Bone marrow (tissue), 2 donors: ENCODE measurements at regions not wholly inside any gene's neighbourhood (a gene's known extent, or its start where the extent isn't known, plus 50 kb on each side); places are given as distances from the start of the nearest gene placed in this dataset.
"Not testable (repeated sequence)": the region's sequence is repeated elsewhere in the genome, so short reads cannot be mapped to it uniquely, and the experiment has no call there.

Source experiments
- DNase-seq, 2 donors: peaks; one replicate each; lab custom pipeline; 2025; lab: John Stamatoyannopoulos, UW

DNA sequence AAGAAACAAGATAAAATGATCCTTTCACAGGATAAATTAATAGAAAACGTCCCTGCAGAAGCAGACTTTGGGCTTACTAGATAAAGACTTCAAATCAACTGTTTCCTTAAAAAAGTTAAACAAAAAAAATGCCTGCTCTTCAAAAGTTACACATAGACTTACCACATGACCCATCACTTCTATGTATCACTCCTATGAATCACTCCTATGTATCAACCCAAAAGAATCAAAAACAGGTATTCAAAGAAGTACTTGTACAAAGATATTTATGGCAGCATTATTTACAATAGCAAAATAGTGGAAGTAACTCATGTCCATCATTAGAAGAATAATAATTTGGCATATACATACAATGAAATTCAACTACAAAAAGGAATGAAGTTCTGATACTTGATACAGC, 56.3 kb upstream of the PRDM9 start:
- DNase-seq: no peak

GRCh38 chr5:23450187-23450586, 57.2 kb upstream of the PRDM9 start:
- DNase-seq: no peak

- no peak for DNase-seq
Measured at GRCh38 chr5:23448627-23449026, 58.8 kb upstream of the PRDM9 start.

GRCh38 chr5:23446424-23446823, 61.0 kb upstream of the PRDM9 start:
- no peak for DNase-seq

DNA sequence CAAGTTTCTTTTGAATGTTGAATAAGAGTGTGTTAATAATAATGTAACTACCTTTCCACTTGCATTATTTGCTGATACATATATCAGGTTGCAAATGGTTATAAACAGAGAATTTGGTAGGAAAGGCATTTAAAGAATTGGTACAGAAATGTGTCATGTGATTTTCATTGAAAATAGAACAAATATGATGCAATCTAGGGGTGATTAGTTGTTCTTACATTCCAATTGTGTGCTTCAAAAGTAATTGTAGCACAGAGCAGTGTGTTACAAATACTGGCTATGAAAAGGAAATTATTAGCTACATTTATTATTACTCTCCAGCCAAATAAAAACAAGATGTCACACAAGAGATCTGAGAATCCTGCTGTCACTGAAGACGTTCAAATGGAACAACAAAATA, 61.8 kb upstream of the PRDM9 start:
- DNase-seq: no peak

DNA sequence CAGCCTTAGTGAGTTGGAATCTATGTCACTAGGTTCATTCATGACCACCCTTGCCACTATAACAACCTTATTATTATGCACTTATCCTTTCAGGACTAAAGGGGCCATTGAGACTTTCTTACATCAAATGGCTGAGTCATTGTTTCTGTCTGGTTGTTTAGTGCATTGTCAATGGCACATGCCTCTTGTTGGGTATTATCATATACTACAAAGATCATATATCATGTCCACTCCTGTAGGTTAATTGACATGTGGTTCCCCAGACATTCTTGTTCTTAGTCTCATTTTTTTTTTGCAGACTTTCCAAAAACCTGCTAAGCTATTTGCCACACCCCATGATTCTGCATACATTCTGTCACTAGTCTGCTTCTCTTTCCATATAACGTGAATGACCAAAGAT, 66.7 kb upstream of the PRDM9 start:
- DNase-seq: no peak

- no peak for DNase-seq
Measured at GRCh38 chr5:23437011-23437410, 70.4 kb upstream of the PRDM9 start.

- no peak for DNase-seq
Measured at GRCh38 chr5:23433534-23434315, 73.7 kb upstream of the PRDM9 start.

GRCh38 chr5:23428705-23429104, 78.7 kb upstream of the PRDM9 start:
- DNase-seq: no peak

GRCh38 chr5:23420214-23420613, 87.2 kb upstream of the PRDM9 start:
- DNase-seq: not testable (repeated sequence)

DNA sequence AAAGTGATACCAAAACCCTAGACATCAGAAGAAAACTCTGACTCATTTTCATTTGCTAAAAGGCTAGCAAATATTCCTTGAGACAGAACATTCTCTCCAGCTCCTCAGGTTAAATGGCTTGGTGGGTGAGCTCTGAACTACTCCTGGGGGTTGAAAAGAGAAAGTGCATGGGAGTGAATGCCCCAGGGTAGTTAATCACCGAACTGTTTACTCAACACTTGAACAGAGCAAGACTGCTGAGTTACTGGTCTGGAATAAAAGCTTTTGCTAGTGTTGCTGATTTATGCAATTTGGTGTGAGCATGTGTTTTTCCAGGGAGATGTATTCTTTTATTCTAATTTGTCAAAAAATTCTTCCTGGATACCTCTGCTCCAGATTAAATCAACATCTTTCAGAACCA, 88.3 kb upstream of the PRDM9 start:
- DNase-seq: no peak

GRCh38 chr5:23412515-23412914, 94.9 kb upstream of the PRDM9 start:
- DNase-seq: no peak

- no peak for DNase-seq
Measured at GRCh38 chr5:23411994-23412393, 95.4 kb upstream of the PRDM9 start.

- no peak for DNase-seq
Measured at GRCh38 chr5:23411200-23411599, 96.2 kb upstream of the PRDM9 start.

DNA sequence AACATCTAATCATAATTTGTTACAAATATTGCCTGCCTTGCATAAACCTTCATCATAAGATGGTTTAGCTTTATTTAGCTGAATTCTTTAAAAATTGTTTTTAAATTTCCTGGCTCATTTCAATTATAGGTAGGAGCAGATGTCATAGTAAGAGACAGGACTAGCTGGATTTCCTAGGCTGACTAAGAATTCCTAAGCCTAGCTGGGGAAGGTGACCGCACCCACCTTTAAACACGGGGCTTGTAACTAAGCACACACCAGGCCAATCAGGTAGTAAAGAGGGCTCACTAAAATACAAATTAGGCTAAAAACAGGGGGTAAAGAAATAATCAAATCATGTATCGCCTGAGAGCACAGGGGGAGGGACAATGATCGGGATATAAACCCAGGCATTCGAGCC, 96.6 kb upstream of the PRDM9 start:
- not testable (repeated sequence) for DNase-seq

- DNase-seq: no peak
Measured at GRCh38 chr5:23405316-23406068, 101.9 kb upstream of the PRDM9 start.

- DNase-seq: no peak
Measured at GRCh38 chr5:23402585-23402984, 104.8 kb upstream of the PRDM9 start.

DNA sequence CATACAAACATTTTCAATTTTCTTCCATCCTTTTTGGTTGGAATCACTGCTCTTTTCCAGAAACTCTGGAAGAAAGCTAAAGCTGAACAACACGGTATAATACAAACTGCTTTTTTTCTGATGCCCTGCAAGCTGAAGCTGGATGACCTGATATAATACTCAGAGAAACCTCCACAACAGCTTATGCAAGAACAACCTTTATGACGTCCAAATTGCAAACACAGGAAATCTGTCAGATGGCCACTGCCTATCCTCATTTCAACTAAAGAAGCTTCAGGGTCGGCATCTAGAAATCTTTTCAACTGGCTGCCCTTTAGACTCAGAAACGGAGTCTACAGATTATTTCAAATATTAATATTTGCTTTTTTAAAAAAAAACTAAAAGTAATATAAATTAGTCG, 106.5 kb upstream of the PRDM9 start:
- DNase-seq: no peak

DNA sequence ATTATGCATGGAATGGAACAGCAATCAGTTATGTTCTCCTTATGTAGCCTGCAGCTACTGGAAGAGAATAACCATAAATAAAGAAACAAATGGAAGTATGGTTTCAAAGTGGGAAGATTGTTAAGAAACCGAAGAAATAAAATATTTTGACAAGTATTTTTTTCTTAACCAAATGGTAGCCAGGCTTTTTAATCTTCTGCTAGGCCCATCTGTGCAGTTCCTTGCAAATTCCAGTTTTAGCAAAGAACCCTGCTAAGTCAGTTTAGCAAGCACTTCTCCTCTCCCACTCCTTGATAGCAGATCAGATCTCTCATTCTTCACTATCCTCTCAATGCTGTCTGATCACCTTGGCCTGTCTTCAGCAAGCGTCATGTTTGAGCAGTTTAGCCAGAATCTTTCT, 111.1 kb upstream of the PRDM9 start:
- DNase-seq: no peak

- no peak for DNase-seq
Measured at GRCh38 chr5:23389291-23390101, 117.9 kb upstream of the PRDM9 start.

DNA sequence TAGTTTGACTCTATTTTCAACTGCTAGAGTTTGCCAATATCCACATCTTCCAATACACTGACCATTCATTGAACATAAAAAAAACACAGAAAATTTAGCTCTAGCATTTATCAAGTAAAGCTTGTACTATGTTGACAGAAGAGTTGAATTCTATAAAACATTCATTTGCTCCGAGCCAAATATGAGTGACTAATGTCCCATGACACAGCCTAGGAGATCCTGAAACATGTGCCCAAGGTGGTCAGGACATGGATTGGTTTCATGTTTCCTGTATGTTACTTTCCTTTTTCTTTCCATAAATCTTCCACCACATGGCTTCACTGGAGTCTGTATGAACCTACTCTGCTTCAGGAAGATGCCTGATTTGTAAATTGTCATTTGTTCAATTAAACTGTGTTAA, 122.4 kb upstream of the PRDM9 start:
- DNase-seq: no peak

DNA sequence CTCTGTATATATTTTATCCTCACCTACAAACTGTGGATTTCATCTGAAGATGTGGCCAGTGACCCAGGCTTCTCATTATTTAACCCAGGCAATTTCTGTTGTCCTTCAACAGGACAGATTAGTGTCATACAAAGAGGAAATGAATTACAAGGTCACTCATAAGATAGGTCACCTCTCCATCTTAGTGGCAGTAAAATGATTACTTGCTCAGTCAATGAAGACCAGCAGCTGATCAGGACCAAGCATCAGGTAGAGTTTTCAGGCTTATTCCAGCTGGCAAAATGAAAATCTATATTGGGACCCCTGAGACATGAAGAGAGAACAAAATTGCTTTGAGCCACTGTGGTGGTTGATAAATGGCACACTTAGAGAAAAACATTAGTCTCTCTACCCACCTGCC, 135.2 kb upstream of the PRDM9 start:
- no peak for DNase-seq

- DNase-seq: no peak
Measured at GRCh38 chr5:23368393-23368792, 139.0 kb upstream of the PRDM9 start.
